HG03457 (cell line): ENCODE measurements at regions not wholly inside any gene's neighbourhood (a gene's known extent, or its start where the extent isn't known, plus 50 kb on each side); places are given as distances from the start of the nearest gene placed in this dataset.
"Not testable (repeated sequence)": the region's sequence is repeated elsewhere in the genome, so short reads cannot be mapped to it uniquely, and the experiment has no call there.

Experiments
- ATAC-seq: cut with Tn5 transposase; IDR thresholded peaks from one replicate; pipeline ENCODE4 v1.9.1; 2021; ENCODE audit warnings: moderate number of reproducible peaks; ENCODE audit not compliant: unreplicated experiment

DNA sequence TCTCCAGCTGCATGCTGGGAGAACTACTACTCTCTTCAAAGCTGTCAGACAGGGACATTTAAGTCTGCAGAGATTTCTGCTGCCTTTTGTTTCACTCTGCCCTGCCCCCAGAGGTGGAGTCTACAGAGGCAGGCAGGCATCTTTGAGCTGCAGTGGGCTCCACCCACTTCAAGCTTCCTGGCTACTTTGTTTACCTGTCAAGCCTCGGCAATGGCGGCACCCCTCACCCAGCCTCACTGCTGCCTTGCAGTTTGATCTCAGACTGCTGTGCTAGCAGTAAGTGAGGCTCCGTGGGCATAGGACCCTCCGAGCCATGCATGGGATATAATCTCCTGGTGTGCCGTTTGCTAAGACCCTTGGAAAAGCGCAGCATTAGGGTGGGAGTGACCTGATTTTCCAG, 61.7 kb downstream of the DMRTA1 start:
- not testable (repeated sequence) for ATAC-seq

DNA sequence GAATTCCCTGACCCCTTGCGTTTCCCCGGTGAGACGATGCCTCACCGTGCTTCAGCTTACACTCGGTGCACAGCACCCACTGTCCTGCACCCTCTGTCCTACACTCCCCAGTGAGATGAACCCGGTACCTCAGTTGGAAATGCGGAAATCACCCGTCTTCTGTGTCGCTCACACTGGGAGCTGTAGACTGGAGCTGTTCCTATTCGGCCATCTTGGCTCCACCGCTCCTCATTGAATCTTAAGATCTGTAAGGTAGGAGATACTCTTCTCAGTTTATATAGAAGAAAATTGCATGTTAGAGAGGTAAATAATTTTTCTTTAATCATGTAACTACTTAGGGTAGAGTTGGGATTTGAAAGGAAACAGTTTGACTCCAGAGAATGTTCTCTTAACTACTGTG, 62.2 kb downstream of the DMRTA1 start:
- no peak for ATAC-seq

DNA sequence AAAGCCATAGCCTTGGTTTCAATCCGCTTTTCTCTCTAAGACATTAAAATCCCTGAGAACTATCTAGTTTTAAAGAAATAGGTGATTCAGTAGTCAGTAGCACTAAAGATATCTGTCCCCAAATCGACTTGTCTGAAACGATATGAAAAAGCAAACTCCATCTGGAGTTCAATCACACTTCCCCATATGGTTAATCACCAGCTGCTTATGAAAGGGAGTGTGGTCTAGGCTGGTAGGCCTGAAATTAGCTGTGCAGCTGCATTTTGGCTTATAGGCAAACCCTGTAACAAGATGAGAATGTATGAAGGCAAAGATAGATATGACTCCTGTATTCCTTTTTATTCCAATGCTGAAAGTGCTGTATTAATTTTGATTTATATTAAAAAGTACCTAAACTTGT, 65.9 kb downstream of the DMRTA1 start:
- peak; percentile 89 for ATAC-seq

DNA sequence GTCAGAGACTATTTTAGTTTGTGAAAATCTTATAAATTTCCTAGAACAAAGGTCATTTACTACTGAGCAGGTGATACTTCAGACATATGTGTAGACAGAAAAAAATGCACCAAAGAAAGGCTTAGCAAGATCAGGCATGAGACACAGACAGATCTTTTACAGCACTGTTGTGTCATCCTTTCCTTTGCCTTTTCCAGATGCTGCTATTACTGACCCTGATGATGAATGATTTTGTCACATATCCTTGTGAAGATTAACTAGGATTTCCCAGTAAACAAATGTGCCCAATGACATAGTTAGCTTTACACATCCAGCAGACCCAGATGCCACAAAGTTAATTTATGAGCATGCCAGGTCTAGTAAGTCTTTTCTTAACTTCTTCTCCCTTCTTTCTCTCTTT, 68.2 kb downstream of the DMRTA1 start:
- ATAC-seq = no peak

GRCh38 chr9:22522206-22522740, 75.6 kb downstream of the DMRTA1 start:
- no peak for ATAC-seq

GRCh38 chr9:22528485-22528884, 81.9 kb downstream of the DMRTA1 start:
- no peak for ATAC-seq

- ATAC-seq = no peak
These were observed 83.0 kb downstream of the DMRTA1 start for GRCh38 chr9:22529426-22530199.

DNA sequence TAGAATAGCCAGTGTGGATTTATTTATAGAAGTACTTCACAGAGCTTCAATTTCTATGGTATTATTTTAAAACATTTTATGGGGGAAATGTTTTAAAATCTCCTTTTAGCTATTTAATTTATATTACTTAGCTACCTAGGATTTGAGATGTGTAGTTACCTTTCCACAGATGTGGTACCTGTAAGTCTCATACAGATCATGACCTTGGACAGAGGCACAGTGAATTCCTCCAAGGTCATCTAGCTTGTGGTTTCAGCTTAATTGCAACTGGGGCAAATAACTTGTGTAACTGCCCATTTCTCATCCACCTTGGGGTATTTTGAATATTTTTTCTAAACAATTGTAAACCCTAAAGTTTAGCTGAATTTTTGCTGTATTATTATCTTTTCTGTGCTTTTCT, 89.2 kb downstream of the DMRTA1 start:
- no peak for ATAC-seq

DNA sequence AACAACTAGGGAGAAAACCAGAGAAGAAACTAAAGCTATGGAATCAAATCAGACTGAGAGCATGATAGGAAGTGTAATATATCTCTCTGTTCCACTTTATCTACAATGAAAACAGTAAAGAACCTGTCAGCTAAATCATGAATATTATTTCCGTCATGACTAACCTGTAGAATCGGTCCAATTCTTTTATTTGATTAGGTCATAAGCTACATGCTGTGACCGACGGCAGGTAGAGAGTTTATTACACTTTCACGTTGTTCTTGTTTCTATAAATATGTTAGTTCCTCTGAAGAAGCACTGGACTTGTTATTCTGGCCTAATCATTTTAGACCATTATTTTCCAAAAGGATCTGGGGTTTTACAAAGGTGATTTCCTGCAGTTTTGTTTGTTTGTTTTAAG, 91.1 kb downstream of the DMRTA1 start:
- ATAC-seq = no peak

DNA sequence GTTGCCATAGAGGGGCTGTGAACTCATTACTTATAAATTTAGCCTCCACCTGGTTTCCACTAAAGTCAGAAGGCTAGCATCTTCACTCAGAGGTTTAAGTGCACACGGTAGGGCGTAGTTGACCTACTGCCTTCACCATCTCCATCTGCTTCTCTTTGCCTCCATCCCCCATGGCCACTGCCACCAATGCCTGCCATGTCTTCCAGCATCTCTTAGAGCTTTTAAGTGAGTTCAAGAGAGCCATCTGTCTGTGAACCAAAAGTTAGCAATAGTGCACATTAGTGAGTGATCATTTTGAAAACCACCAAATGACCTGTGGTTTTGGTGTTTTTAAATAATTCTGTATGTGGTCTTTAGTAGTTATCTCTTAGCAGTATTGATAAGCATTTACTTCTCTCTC, 102.0 kb downstream of the DMRTA1 start:
- ATAC-seq = no peak

GRCh38 chr9:22574740-22575139, 128.1 kb downstream of the DMRTA1 start:
- ATAC-seq = no peak

- no peak for ATAC-seq
These were observed 134.2 kb downstream of the DMRTA1 start for GRCh38 chr9:22580788-22581187.

DNA sequence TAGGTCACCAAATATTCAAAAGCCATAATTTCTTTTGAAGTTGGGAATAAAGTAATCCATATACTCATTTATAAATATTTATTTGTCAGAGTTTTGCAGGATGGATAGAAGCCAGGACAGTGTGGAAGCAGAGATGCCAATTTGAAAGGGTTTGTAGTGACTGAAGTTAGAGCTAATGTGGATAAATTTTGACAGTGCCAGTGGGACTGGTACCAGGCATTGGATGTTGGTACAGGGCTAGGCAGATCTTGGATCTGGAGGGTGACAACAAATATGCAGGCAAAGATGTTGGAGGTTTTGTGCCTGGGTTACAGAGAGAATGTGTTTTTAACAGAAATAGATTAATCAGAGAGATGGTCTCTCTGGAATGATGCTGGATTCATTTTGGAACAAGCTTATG, 135.6 kb downstream of the DMRTA1 start:
- ATAC-seq = no peak

DNA sequence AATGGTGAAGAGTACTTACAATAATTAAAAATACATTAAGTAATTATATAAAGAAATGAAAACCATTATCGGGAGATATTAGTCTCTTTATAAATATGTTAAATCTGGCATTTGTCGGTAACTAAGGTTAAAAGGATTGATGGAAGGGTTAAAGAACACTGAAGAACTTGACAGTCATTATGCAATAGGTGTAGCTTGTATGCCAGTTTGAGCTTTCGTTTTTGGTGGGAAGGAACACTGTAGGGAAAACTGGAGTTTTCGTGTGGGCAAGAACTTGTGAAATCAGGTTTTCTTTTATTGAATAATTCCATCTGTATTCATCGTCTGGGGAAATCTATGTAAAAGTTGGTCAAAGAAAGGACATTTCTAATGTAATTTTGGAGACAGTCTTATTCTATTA, 142.3 kb downstream of the DMRTA1 start:
- no peak for ATAC-seq

DNA sequence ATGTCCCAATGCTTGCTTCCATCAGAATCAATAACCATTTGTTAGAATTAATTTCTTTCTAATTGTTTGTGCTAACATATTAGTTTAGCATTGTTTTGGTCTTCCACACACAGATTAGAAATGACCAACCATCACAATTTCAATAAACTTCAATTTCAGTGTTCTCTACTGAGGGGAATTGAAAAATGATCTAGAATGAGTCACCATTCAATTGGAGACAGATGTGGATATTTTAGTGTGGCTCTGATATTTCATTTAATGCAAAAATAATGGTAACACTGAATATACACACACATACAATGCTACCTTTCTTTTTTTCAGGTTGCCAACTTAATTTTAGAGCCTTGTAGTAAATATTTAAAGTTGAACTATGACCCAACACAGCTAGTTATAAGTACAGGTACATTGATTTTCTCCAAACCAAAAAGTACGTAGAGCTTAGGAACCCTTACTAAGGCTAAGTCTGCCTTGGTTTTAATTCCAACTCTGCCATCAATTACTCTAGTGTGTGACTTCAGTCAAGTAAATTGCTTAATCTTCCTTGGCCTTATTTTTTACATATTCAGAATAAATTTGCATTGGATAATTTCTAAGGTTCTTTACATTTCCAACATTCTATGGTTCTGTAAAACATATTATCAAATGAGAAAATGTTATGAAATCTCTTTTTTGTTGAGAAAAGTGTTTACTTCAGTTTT, 143.9 kb downstream of the DMRTA1 start:
- no peak for ATAC-seq

DNA sequence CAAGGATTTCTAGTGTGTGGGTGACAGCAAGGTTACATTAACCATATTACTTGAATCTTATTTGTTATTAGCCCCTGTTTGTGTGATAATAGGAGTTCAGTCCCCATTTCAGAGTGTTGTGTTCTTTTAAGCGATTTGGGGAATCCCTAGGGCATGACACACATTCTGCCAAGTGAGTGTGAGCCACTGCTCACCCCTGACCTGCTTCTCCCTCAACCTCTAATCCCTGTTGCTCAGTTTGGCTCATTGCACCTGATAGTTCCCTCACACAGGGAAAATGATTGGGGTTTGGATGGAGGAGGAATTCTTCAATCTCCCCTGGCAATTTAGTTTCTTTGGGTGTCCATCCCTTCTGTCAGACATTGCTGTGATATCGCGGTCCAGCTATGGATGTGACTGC, 149.2 kb downstream of the DMRTA1 start:
- no peak for ATAC-seq

DNA sequence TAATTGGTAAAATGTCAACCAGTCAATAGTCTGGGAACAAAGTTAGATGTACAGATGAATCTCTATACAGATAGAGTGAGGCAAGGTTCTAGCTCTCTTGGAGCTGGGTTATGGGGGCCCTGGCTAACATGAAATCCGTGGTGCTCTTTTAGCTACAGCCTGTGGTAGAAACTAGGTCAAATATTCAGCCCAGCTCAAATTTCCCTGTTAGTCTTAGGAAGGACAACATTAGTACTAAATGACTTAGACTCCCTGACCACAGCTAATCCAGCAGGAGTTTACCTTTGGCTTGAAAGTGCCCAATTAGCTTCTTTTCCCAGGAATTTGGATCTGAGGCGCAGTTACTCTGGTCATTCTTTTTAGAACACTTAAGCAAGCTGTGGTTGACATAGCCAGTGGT, 170.5 kb downstream of the DMRTA1 start:
- no peak for ATAC-seq

DNA sequence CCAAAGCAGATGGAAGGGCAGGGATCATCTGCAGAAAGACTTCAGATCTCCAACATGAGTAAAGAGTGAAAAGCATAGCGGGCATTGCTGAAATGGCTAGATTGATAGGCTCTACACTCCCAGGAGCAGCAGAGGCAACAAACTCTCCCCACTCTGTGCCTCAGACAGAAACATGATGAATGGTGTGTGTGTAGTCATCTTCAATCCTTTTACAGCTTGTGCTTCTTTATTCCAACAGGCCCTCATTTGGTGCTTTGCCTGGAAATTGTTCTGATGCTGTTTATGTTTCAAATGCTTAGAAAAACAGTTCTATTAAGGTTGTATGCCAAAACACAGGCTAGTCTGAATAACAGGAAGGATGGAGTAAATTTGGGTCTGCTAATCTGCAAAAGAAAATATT, 176.2 kb downstream of the DMRTA1 start:
- ATAC-seq = no peak

DNA sequence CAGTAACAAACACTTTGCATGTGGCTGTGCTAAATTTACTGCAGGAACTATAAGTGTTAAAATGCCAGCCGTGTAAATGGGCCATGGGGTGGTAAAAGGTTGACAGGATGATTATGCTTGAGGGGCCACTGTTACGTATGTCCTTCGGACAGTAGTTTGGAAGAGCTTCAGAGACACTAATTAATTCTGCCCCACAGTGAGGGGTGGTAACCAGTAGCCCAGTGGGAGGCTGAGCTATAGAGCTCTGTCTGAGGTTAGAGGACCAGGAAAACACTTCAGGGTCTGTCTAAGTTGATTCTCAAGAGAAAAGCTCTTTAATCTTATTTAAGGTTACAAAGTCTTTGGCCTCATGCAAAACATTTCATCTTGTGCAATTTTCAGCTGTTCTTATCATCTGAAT, 176.6 kb downstream of the DMRTA1 start:
- ATAC-seq = no peak

DNA sequence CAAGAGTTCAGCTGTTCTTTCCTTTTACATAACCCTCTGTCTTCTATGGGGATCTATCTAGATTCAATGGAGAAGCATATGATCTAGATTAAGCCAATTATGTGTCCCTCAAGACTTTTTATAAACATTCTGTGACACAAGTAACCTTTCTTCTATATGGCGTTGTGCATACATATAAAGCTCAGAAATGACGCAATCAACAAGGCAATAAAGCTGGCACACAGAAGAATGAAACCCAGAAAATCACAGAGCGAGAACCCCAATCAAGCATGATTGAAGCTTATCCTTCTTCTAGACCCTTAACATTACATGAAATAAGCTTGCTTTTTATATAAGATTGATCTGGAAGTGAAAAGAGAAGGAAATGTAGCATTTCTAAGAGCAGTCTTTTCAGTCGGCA, 178.9 kb downstream of the DMRTA1 start:
- no peak for ATAC-seq

DNA sequence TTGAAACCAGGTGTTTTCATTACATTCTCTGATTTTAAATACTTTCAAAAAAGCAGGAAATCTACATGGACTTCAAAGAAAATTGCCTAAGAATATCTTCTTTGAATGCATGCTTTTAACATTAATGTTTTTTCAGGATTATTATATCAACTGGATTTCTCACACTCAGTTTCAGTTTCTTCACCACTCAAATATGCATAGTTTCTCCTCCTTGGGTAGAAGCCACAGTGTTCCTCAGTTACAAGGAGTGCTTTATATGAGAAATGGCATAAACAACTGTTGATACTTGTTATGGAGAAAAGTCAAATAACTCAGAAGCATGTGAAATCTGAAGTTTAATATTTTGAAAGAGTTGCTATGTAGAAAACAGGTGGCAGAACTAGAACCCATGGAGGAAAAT, 196.9 kb downstream of the DMRTA1 start:
- ATAC-seq = no peak

- no peak for ATAC-seq
These were observed 199.3 kb downstream of the DMRTA1 start for GRCh38 chr9:22645893-22646292.
